Cardiac fibroblast (primary cell): ENCODE measurements at regions not wholly inside any gene's neighbourhood (a gene's known extent, or its start where the extent isn't known, plus 50 kb on each side); places are given as distances from the start of the nearest gene placed in this dataset.

Source experiments
- DNase-seq, 2 donors: peaks; one replicate each; pipeline versions ENCODE4 v3.0.0 to v3.0.0-alpha.2; 2010; ENCODE audit warnings: low read depth in 2 of 2
- H3K4me3 ChIP-seq, 2 donors: replicated peaks in 1 of 2; 1 replicate in 1 of 2; 2 replicates in 1 of 2; pipeline ENCODE4 v1.5.1; 2011; ENCODE audit warnings: low read depth in 2 of 2, low read length in 2 of 2, mild to moderate bottlenecking in 2 of 2, moderate library complexity in 1 of 2
- CTCF ChIP-seq: IDR thresholded peaks from one replicate; pipeline ENCODE4 v1.5.1; 2011; ENCODE audit warnings: low read depth, mild to moderate bottlenecking, low read length, inconsistent platforms

- no peak overlapping the region for H3K4me3 ChIP-seq
- TF ChIP-seq CTCF = no peak
- no peak for DNase-seq
These were observed 313.0 kb upstream of the CD180 start for GRCh38 chr5:67509402-67510186.

GRCh38 chr5:67506241-67506640 is 309.6 kb upstream of the CD180 start:
- no peak overlapping the region for H3K4me3 ChIP-seq
- TF ChIP-seq CTCF = no peak
- DNase-seq = no peak

GRCh38 chr5:67502951-67503350 is 306.4 kb upstream of the CD180 start:
- TF ChIP-seq CTCF = no peak
- H3K4me3 ChIP-seq = no peak overlapping the region
- DNase-seq = no peak

- no peak for TF ChIP-seq CTCF
- no peak overlapping the region for H3K4me3 ChIP-seq
- no peak for DNase-seq
These were observed 299.5 kb upstream of the CD180 start for GRCh38 chr5:67496051-67496450.

- H3K4me3 ChIP-seq = no peak overlapping the region
- DNase-seq = no peak
- no peak for TF ChIP-seq CTCF
These were observed 298.5 kb upstream of the CD180 start for GRCh38 chr5:67495072-67495471.

GRCh38 chr5:67494186-67494855 is 297.7 kb upstream of the CD180 start:
- DNase-seq = no peak
- no peak for TF ChIP-seq CTCF
- H3K4me3 ChIP-seq = no peak overlapping the region
